HG02943 (cell line): ENCODE measurements at regions not wholly inside any gene's neighbourhood (a gene's known extent, or its start where the extent isn't known, plus 50 kb on each side); places are given as distances from the start of the nearest gene placed in this dataset.

Experiments
- ATAC-seq: cut with Tn5 transposase; IDR thresholded peaks from one replicate; pipeline ENCODE4 v1.9.1; 2021; ENCODE audit warnings: mild to moderate bottlenecking, low read depth, moderate library complexity; ENCODE audit not compliant: unreplicated experiment

- no peak for ATAC-seq
Measured at GRCh38 chr9:95634114-95634513, 117.3 kb upstream of the PTCH1 start.

- no peak for ATAC-seq
Measured at GRCh38 chr9:95629585-95629984, 112.8 kb upstream of the PTCH1 start.

GRCh38 chr9:95627802-95628201 lies 111.0 kb upstream of the PTCH1 start:
- no peak for ATAC-seq

GRCh38 chr9:95626885-95627558 lies 110.3 kb upstream of the PTCH1 start:
- no peak for ATAC-seq

- ATAC-seq, result no peak
Measured at GRCh38 chr9:95626341-95626740, 109.6 kb upstream of the PTCH1 start.

GRCh38 chr9:95623640-95624039 lies 106.9 kb upstream of the PTCH1 start:
- no peak for ATAC-seq

- no peak for ATAC-seq
Measured at GRCh38 chr9:95620722-95621121, 104.0 kb upstream of the PTCH1 start.

- no peak for ATAC-seq
Measured at GRCh38 chr9:95620314-95620713, 103.5 kb upstream of the PTCH1 start.

GRCh38 chr9:95615246-95615645 lies 98.5 kb upstream of the PTCH1 start:
- ATAC-seq, result no peak

- no peak for ATAC-seq
Measured at GRCh38 chr9:95613670-95614069, 96.9 kb upstream of the PTCH1 start.

- no peak for ATAC-seq
Measured at GRCh38 chr9:95611354-95611753, 94.6 kb upstream of the PTCH1 start.

GRCh38 chr9:95610006-95610785 lies 93.4 kb upstream of the PTCH1 start:
- no peak for ATAC-seq

- no peak for ATAC-seq
Measured at GRCh38 chr9:95609426-95609825, 92.7 kb upstream of the PTCH1 start.

- ATAC-seq, result no peak
Measured at GRCh38 chr9:95608341-95608740, 91.6 kb upstream of the PTCH1 start.

GRCh38 chr9:95607507-95607906 lies 90.7 kb upstream of the PTCH1 start:
- ATAC-seq, result no peak

GRCh38 chr9:95606489-95607350 lies 89.9 kb upstream of the PTCH1 start:
- ATAC-seq, result no peak

- no peak for ATAC-seq
Measured at GRCh38 chr9:95605816-95606488, 89.2 kb upstream of the PTCH1 start.

- ATAC-seq, result no peak
Measured at GRCh38 chr9:95605101-95605500, 88.3 kb upstream of the PTCH1 start.

- ATAC-seq, result no peak
Measured at GRCh38 chr9:95598236-95598635, 81.5 kb upstream of the PTCH1 start.

GRCh38 chr9:95595721-95596295 lies 79.0 kb upstream of the PTCH1 start:
- ATAC-seq, result no peak
